HFFc6 (cell line): ENCODE measurements at regions not wholly inside any gene's neighbourhood (a gene's known extent, or its start where the extent isn't known, plus 50 kb on each side); places are given as distances from the start of the nearest gene placed in this dataset.
"Not testable (repeated sequence)": the region's sequence is repeated elsewhere in the genome, so short reads cannot be mapped to it uniquely, and the experiment has no call there.

ENCODE experiments used
- DNase-seq: peaks from one replicate; pipeline ENCODE4 v3.0.0-alpha.2; 2018
- H3K27ac Mint-ChIP-seq: 2 replicates; pipeline ENCODE4 v1.8.0; 2020; ENCODE audit warnings: mild to moderate bottlenecking, mixed read lengths
- H3K27me3 Mint-ChIP-seq: 2 replicates; pipeline ENCODE4 v1.8.0; 2021; ENCODE audit warnings: mild to moderate bottlenecking, moderate library complexity, mixed read lengths; ENCODE audit not compliant: insufficient read depth
- H3K36me3 Mint-ChIP-seq: 2 replicates; pipeline ENCODE4 v1.8.0; 2021; ENCODE audit warnings: low read depth, mixed read lengths
- H3K4me1 Mint-ChIP-seq: 2 replicates; pipeline ENCODE4 v1.8.0; 2020; ENCODE audit warnings: low read depth, mixed read lengths
- H3K4me3 Mint-ChIP-seq: 2 replicates; pipeline ENCODE4 v1.8.0; 2020; ENCODE audit warnings: mild to moderate bottlenecking, moderate library complexity, mixed read lengths
- H3K9me3 Mint-ChIP-seq: 2 replicates; pipeline ENCODE4 v1.8.0; 2020; ENCODE audit warnings: mild to moderate bottlenecking, mixed read lengths
- CTCF ChIP-seq: fragments of 200-600 bp; sonication (generic); IDR thresholded peaks from 2 replicates; pipeline ENCODE4 v1.5.0; 2021; ENCODE audit warnings: antibody characterized with exemption, mild to moderate bottlenecking

GRCh38 chr13:50168786-50169185, 153.5 kb downstream of the KCNRG start:
- Mint-ChIP-seq H3K27ac (no peak overlapping the region), H3K36me3 (no peaks in the 10 kb centered on the region), H3K4me1 (no peaks in the 10 kb centered on the region), H3K27me3 (peaks cover 12% of the 10 kb centered on the region), H3K4me3 (no peak overlapping the region), H3K9me3 (no peaks in the 10 kb centered on the region)
- no peak for TF ChIP-seq CTCF
- DNase-seq, result no peak

- Mint-ChIP-seq H3K4me3 (no peak overlapping the region), H3K27ac (no peak overlapping the region), H3K9me3 (no peaks in the 10 kb centered on the region), H3K27me3 (peaks cover 17% of the 10 kb centered on the region), H3K4me1 (no peaks in the 10 kb centered on the region), H3K36me3 (no peaks in the 10 kb centered on the region)
- peak; percentile 61 for TF ChIP-seq CTCF
- DNase-seq, result no peak
These were observed 155.3 kb downstream of the KCNRG start for GRCh38 chr13:50170447-50171037.

- Mint-ChIP-seq H3K9me3 (no peaks in the 10 kb centered on the region), H3K27ac (no peak overlapping the region), H3K4me3 (no peak overlapping the region), H3K36me3 (no peaks in the 10 kb centered on the region), H3K4me1 (no peaks in the 10 kb centered on the region), H3K27me3 (peaks cover 23% of the 10 kb centered on the region)
- no peak for TF ChIP-seq CTCF
- DNase-seq, result no peak
These were observed 156.5 kb downstream of the KCNRG start for GRCh38 chr13:50171590-50172282.

GRCh38 chr13:50173045-50173444, 157.8 kb downstream of the KCNRG start:
- not testable (repeated sequence) for H3K27ac Mint-ChIP-seq, H3K4me3 Mint-ChIP-seq, H3K4me1 Mint-ChIP-seq, H3K36me3 Mint-ChIP-seq, DNase-seq, H3K9me3 Mint-ChIP-seq
- peaks cover 24% of the 10 kb centered on the region for H3K27me3 Mint-ChIP-seq

GRCh38 chr13:50174630-50175029, 159.4 kb downstream of the KCNRG start:
- H3K4me1 Mint-ChIP-seq, result no peaks in the 10 kb centered on the region
- TF ChIP-seq CTCF, result no peak
- H3K27ac Mint-ChIP-seq, result no peak overlapping the region
- DNase-seq, result no peak
- peaks cover 17% of the 10 kb centered on the region for H3K27me3 Mint-ChIP-seq
- H3K4me3 Mint-ChIP-seq, result no peak overlapping the region
- H3K9me3 Mint-ChIP-seq, result no peaks in the 10 kb centered on the region
- H3K36me3 Mint-ChIP-seq, result no peaks in the 10 kb centered on the region

GRCh38 chr13:50179977-50180376, 164.7 kb downstream of the KCNRG start:
- H3K36me3 Mint-ChIP-seq, result no peaks in the 10 kb centered on the region
- no peak for TF ChIP-seq CTCF
- peaks cover 3% of the 10 kb centered on the region for H3K9me3 Mint-ChIP-seq
- no peak overlapping the region for H3K4me3 Mint-ChIP-seq
- DNase-seq, result no peak
- H3K27me3 Mint-ChIP-seq, result peaks cover 12% of the 10 kb centered on the region
- H3K4me1 Mint-ChIP-seq, result no peaks in the 10 kb centered on the region
- H3K27ac Mint-ChIP-seq, result no peak overlapping the region

GRCh38 chr13:50185769-50186763, 170.8 kb downstream of the KCNRG start:
- H3K4me1 Mint-ChIP-seq, H3K27me3 Mint-ChIP-seq, H3K36me3 Mint-ChIP-seq, H3K9me3 Mint-ChIP-seq, DNase-seq, H3K27ac Mint-ChIP-seq, H3K4me3 Mint-ChIP-seq: not testable (repeated sequence)
